Transverse colon (tissue), 3 donors: ENCODE measurements at regions not wholly inside any gene's neighbourhood (a gene's known extent, or its start where the extent isn't known, plus 50 kb on each side); places are given as distances from the start of the nearest gene placed in this dataset.

Experiments
- EP300 ChIP-seq: sonication (generic); formaldehyde crosslinking; IDR thresholded peaks from one replicate; pipeline ENCODE4 v1.6.1; 2017; ENCODE audit warnings: antibody characterized with exemption, low read depth
- TF ChIP-seq, protein P1 (sequence below), 5 experiments: fragments of 200-600 bp in 3 of 5; fragments of 450-650 bp in 2 of 5; sonication (generic) in 3 of 5; IDR thresholded peaks; 1 replicate in 2 of 5; 2 replicates in 3 of 5; pipeline ENCODE4 v1.5.1; 2016 to 2017; ENCODE audit warnings: antibody characterized with exemption in 5 of 5, inconsistent platforms in 3 of 5, mild to moderate bottlenecking in 2 of 5, moderate library complexity in 1 of 5

DNA sequence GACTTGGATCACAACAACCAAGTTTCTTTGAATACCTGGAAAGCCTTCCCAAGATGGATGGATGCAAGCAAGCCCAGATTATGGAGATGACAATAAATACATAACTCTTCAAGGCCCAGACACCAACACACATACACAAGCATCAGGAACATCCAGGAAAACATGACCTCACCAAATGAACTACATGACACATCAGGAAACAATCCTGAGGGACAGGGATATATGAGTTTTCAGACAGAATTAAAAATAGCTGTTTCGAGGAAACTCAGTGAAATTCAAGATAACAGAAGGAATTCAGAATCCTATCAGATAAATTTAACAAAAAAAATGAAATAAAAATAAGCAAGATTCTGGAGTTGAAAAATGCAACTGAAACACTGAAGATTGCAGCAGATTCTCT is 659.4 kb downstream of the METTL15 start:
- TF ChIP-seq, protein P1, sequence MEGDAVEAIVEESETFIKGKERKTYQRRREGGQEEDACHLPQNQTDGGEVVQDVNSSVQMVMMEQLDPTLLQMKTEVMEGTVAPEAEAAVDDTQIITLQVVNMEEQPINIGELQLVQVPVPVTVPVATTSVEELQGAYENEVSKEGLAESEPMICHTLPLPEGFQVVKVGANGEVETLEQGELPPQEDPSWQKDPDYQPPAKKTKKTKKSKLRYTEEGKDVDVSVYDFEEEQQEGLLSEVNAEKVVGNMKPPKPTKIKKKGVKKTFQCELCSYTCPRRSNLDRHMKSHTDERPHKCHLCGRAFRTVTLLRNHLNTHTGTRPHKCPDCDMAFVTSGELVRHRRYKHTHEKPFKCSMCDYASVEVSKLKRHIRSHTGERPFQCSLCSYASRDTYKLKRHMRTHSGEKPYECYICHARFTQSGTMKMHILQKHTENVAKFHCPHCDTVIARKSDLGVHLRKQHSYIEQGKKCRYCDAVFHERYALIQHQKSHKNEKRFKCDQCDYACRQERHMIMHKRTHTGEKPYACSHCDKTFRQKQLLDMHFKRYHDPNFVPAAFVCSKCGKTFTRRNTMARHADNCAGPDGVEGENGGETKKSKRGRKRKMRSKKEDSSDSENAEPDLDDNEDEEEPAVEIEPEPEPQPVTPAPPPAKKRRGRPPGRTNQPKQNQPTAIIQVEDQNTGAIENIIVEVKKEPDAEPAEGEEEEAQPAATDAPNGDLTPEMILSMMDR (IDR thresholded peaks at IDR 0.05): no peak
- TF ChIP-seq EP300: no peak
